NCI-H1694 treated with DMSO at 0.1 percent for 48 hours (cell line): ENCODE measurements at regions not wholly inside any gene's neighbourhood (a gene's known extent, or its start where the extent isn't known, plus 50 kb on each side); places are given as distances from the start of the nearest gene placed in this dataset.

Experiments used
- DNase-seq: peaks from one replicate; lab custom pipeline; 2025; lab: John Stamatoyannopoulos, UW

GRCh38 chr4:41859087-41859486 lies 76.1 kb upstream of the TMEM33 start:
- DNase-seq, result no peak

GRCh38 chr4:41857226-41857641 lies 78.0 kb upstream of the TMEM33 start:
- DNase-seq, result no peak

GRCh38 chr4:41856797-41857196 lies 78.4 kb upstream of the TMEM33 start:
- DNase-seq, result no peak

GRCh38 chr4:41853973-41854372 lies 81.3 kb upstream of the TMEM33 start:
- no peak for DNase-seq

GRCh38 chr4:41852229-41852628 lies 83.0 kb upstream of the TMEM33 start:
- no peak for DNase-seq

- DNase-seq, result no peak
Observed at GRCh38 chr4:41851621-41852020, 83.6 kb upstream of the TMEM33 start.

- no peak for DNase-seq
Observed at GRCh38 chr4:41844327-41844726, 90.9 kb upstream of the TMEM33 start.

- no peak for DNase-seq
Observed at GRCh38 chr4:41839916-41840854, 91.7 kb upstream of the PHOX2B start.

GRCh38 chr4:41838590-41838989 lies 90.1 kb upstream of the PHOX2B start:
- no peak for DNase-seq

- DNase-seq, result no peak
Observed at GRCh38 chr4:41835321-41835995, 86.9 kb upstream of the PHOX2B start.

- no peak for DNase-seq
Observed at GRCh38 chr4:41832961-41833360, 84.4 kb upstream of the PHOX2B start.

- no peak for DNase-seq
Observed at GRCh38 chr4:41822325-41822724, 73.8 kb upstream of the PHOX2B start.

- no peak for DNase-seq
Observed at GRCh38 chr4:41820473-41820872, 71.9 kb upstream of the PHOX2B start.

- DNase-seq, result no peak
Observed at GRCh38 chr4:41819621-41820020, 71.1 kb upstream of the PHOX2B start.

GRCh38 chr4:41815473-41815872 lies 66.9 kb upstream of the PHOX2B start:
- no peak for DNase-seq

- no peak for DNase-seq
Observed at GRCh38 chr4:41814565-41814964, 66.0 kb upstream of the PHOX2B start.

- no peak for DNase-seq
Observed at GRCh38 chr4:41806807-41807206, 58.3 kb upstream of the PHOX2B start.

GRCh38 chr4:41802590-41802989 lies 54.1 kb upstream of the PHOX2B start:
- no peak for DNase-seq

GRCh38 chr4:41799126-41799525 lies 50.6 kb upstream of the PHOX2B start:
- no peak for DNase-seq
